Endodermal cell (in vitro differentiated cells): ENCODE measurements at regions not wholly inside any gene's neighbourhood (a gene's known extent, or its start where the extent isn't known, plus 50 kb on each side); places are given as distances from the start of the nearest gene placed in this dataset.

ENCODE experiments used
- DNase-seq: peaks from one replicate; pipeline ENCODE4 v3.0.0-alpha.2; 2017
- H3K27ac ChIP-seq: 2 replicates; pipeline ENCODE4 v1.5.1; 2013; ENCODE audit warnings: mild to moderate bottlenecking, low read depth, low read length, moderate library complexity
- H3K27me3 ChIP-seq: 2 replicates; pipeline ENCODE4 v1.6.1; 2013; ENCODE audit warnings: mild to moderate bottlenecking, low read length, moderate library complexity; ENCODE audit not compliant: insufficient read depth, control insufficient read depth, poor library complexity, severe bottlenecking
- H3K36me3 ChIP-seq: 2 replicates; pipeline ENCODE4 v1.7.0; 2013; ENCODE audit warnings: mild to moderate bottlenecking, low read length, moderate library complexity; ENCODE audit not compliant: control insufficient read depth, insufficient read depth
- H3K4me1 ChIP-seq: one replicate; pipeline ENCODE4 v1.7.0; 2013; ENCODE audit warnings: low read length; ENCODE audit not compliant: control insufficient read depth, insufficient read depth
- H3K4me3 ChIP-seq: 2 replicates; pipeline ENCODE4 v1.5.1; 2013; ENCODE audit warnings: mild to moderate bottlenecking, low read length, moderate library complexity
- H3K9ac ChIP-seq: 2 replicates; pipeline ENCODE4 v1.6.1; 2013; ENCODE audit warnings: mild to moderate bottlenecking, low read length, moderate library complexity; ENCODE audit not compliant: poor library complexity, severe bottlenecking; ENCODE audit errors: extremely low read depth
- H3K9me3 ChIP-seq: 2 replicates; pipeline ENCODE4 v1.6.1; 2013; ENCODE audit warnings: mild to moderate bottlenecking, low read length, moderate library complexity; ENCODE audit not compliant: control insufficient read depth
- H3K27ac Mint-ChIP-seq: 2 replicates; pipeline ENCODE4 v1.8.0; 2020; ENCODE audit warnings: mixed read lengths
- H3K27me3 Mint-ChIP-seq: 2 replicates; pipeline ENCODE4 v1.8.0; 2021; ENCODE audit warnings: mild to moderate bottlenecking, mixed read lengths; ENCODE audit not compliant: insufficient read depth
- H3K36me3 Mint-ChIP-seq: 2 replicates; pipeline ENCODE4 v1.8.0; 2020; ENCODE audit warnings: low read depth, mixed read lengths
- H3K4me1 Mint-ChIP-seq: 2 replicates; pipeline ENCODE4 v1.8.0; 2020; ENCODE audit warnings: mixed read lengths
- H3K4me3 Mint-ChIP-seq: 2 replicates; pipeline ENCODE4 v1.8.0; 2020; ENCODE audit warnings: mild to moderate bottlenecking, moderate library complexity, mixed read lengths
- H3K9me3 Mint-ChIP-seq: 2 replicates; pipeline ENCODE4 v1.8.0; 2020; ENCODE audit warnings: mild to moderate bottlenecking, mixed read lengths
- WGBS, 2 experiments: methylation state at CpG; one replicate each; pipeline versions ENCODE4 v1.1.5 to v1.1.7; 2013; ENCODE audit warnings: missing lambda C conversion rate in 2 of 2, mixed read lengths in 1 of 2; ENCODE audit not compliant: insufficient coverage in 1 of 2, insufficient read length in 1 of 2; 5-methylcytosine and 5-hydroxymethylcytosine counted together
- TF ChIP-seq, protein P1 (sequence below): fragments of 200-600 bp; sonication (generic); conservative IDR thresholded peaks from 2 replicates; pipeline ENCODE4 v1.5.0; 2021; ENCODE audit warnings: antibody characterized with exemption, mild to moderate bottlenecking

GRCh38 chr14:41986700-41987099, 380.0 kb downstream of the LRFN5 start:
- Histone ChIP-seq H3K27me3 (no peaks in the 10 kb centered on the region), H3K4me3 (no peak overlapping the region), H3K9me3 (no peaks in the 10 kb centered on the region), H3K36me3 (no peaks in the 10 kb centered on the region), H3K9ac (no peak overlapping the region), H3K4me1 (no peaks in the 10 kb centered on the region), H3K27ac (no peak overlapping the region)
- H3K27me3 Mint-ChIP-seq = no peaks in the 10 kb centered on the region
- H3K4me1 Mint-ChIP-seq = peaks cover under 1% of the 10 kb centered on the region
- TF ChIP-seq, protein P1, sequence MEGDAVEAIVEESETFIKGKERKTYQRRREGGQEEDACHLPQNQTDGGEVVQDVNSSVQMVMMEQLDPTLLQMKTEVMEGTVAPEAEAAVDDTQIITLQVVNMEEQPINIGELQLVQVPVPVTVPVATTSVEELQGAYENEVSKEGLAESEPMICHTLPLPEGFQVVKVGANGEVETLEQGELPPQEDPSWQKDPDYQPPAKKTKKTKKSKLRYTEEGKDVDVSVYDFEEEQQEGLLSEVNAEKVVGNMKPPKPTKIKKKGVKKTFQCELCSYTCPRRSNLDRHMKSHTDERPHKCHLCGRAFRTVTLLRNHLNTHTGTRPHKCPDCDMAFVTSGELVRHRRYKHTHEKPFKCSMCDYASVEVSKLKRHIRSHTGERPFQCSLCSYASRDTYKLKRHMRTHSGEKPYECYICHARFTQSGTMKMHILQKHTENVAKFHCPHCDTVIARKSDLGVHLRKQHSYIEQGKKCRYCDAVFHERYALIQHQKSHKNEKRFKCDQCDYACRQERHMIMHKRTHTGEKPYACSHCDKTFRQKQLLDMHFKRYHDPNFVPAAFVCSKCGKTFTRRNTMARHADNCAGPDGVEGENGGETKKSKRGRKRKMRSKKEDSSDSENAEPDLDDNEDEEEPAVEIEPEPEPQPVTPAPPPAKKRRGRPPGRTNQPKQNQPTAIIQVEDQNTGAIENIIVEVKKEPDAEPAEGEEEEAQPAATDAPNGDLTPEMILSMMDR = no peak
- H3K27ac Mint-ChIP-seq = no peak overlapping the region
- no peaks in the 10 kb centered on the region for H3K9me3 Mint-ChIP-seq
- H3K4me3 Mint-ChIP-seq = no peak overlapping the region
- H3K36me3 Mint-ChIP-seq = no peaks in the 10 kb centered on the region
- no peak for DNase-seq

GRCh38 chr14:41986083-41986645, 379.5 kb downstream of the LRFN5 start:
- H3K4me3 ChIP-seq = no peak overlapping the region
- H3K27me3 Mint-ChIP-seq = no peaks in the 10 kb centered on the region
- H3K27ac ChIP-seq = no peak overlapping the region
- no peaks in the 10 kb centered on the region for H3K4me1 ChIP-seq
- no peaks in the 10 kb centered on the region for H3K9me3 Mint-ChIP-seq
- H3K9ac ChIP-seq = no peak overlapping the region
- H3K27me3 ChIP-seq = no peaks in the 10 kb centered on the region
- DNase-seq = no peak
- H3K9me3 ChIP-seq = no peaks in the 10 kb centered on the region
- H3K4me3 Mint-ChIP-seq = no peak overlapping the region
- TF ChIP-seq, protein P1 = no peak
- no peaks in the 10 kb centered on the region for H3K4me1 Mint-ChIP-seq
- 33 to 81% methylated on average over 1 to 2 of the region's 2 CpGs for WGBS, 2 experiments
- no peak overlapping the region for H3K27ac Mint-ChIP-seq
- H3K36me3 Mint-ChIP-seq = no peaks in the 10 kb centered on the region
- H3K36me3 ChIP-seq = no peaks in the 10 kb centered on the region

DNA sequence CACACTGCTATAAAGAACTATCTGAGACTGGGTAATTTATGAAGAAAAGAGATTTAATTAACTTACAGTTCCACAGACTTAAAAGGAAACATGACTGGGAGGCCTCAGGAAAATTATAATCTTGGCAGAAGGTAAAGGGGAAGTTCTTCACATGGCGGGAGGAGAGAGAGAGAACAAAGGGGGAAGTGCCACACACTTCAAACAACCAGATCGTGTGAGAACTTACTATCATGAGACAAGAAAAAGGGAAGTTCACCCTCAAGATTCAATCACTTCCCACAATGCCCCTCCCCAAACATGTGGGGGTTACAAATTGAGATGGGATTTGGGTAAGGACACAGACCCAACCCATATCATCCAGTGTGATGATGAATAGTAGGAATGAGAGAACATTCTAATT, 366.5 kb downstream of the LRFN5 start:
- no peak overlapping the region for H3K4me3 ChIP-seq
- H3K27me3 Mint-ChIP-seq = no peaks in the 10 kb centered on the region
- TF ChIP-seq, protein P1 = no peak
- WGBS, 2 experiments = 100% methylated on average over 1 of the region's 2 CpGs; no CpG with 5 or more reads in 1 of the 2 experiments
- H3K27ac ChIP-seq = no peak overlapping the region
- no peak overlapping the region for H3K4me3 Mint-ChIP-seq
- DNase-seq = no peak
- no peaks in the 10 kb centered on the region for H3K4me1 Mint-ChIP-seq
- H3K9ac ChIP-seq = no peak overlapping the region
- H3K4me1 ChIP-seq = no peaks in the 10 kb centered on the region
- H3K27ac Mint-ChIP-seq = no peak overlapping the region
- H3K9me3 Mint-ChIP-seq = peaks cover 22% of the 10 kb centered on the region
- H3K27me3 ChIP-seq = no peaks in the 10 kb centered on the region
- H3K9me3 ChIP-seq = peaks cover 18% of the 10 kb centered on the region
- no peaks in the 10 kb centered on the region for H3K36me3 ChIP-seq
- H3K36me3 Mint-ChIP-seq = no peaks in the 10 kb centered on the region
